ENCODE measurements at regions not wholly inside any gene's neighbourhood (a gene's known extent, or its start where the extent isn't known, plus 50 kb on each side); places are given as distances from the start of the nearest gene placed in this dataset.
"Not testable (repeated sequence)": the region's sequence is repeated elsewhere in the genome, so short reads cannot be mapped to it uniquely, and the experiment has no call there.

- Histone ChIP-seq H4K20me1 (ENCODE audit: insufficient read depth, poor library complexity, severe bottlenecking) (no peaks in the 10 kb centered on the region), H3K79me2 (no peaks in the 10 kb centered on the region), H3K4me2 (no peak overlapping the region), H3K4me1 (ENCODE audit: insufficient read depth) (no peaks in the 10 kb centered on the region), H3K27me3 (no peaks in the 10 kb centered on the region), H2AFZ (no peak overlapping the region), H3K9me3 (ENCODE audit: low read depth) (no peaks in the 10 kb centered on the region), H3K4me3 (no peak overlapping the region), H3K27ac (no peak overlapping the region), H3K9me2 (replicated peaks; ENCODE audit: insufficient read depth) (no peaks in the 10 kb centered on the region), H3K36me3 (replicated peaks; ENCODE audit: insufficient read depth, low read depth) (no peaks in the 10 kb centered on the region)
- WGBS (ENCODE audit: low lambda C conversion rate, missing lambda C conversion rate): 74% methylated on average over 5 of the region's 5 CpGs
- DNase-seq (ENCODE audit: low spot score): no peak
- TF ChIP-seq EZH2 (IDR thresholded peaks at IDR 0.05; ENCODE audit: borderline replicate concordance) (no peak), EZH2phosphoT487 (IDR thresholded peaks at IDR 0.05; ENCODE audit: low read depth, severe bottlenecking, unreplicated experiment) (no peak)
Measured at GRCh38 chr13:53447863-53448262, 419.2 kb downstream of the OLFM4 start.

DNA sequence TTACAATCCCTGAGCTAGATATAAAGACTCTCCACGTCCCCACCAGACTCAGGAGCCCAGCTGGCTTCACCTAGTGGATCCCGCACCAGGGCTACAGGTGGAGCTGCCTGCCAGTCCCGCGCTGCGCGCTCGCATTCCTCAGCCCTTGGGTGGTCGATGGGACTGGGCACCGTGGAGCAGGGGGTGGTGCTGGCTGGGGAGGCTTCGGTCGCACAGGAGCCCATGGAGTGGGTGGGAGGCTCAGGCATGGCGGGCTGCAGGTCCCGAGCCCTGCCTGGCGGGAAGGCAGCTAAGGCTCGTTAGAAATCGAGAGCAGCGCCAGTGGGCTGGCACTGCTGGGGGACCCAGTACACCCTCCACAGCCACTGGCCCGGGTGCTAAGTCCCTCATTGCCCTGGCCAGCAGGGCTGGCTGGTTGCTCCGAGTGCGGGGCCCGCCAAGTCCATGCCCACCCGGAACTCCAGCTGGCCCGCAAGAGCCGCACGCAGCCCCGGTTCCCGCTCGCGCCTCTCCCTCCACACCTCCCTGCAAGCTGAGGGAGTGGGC is 423.7 kb downstream of the OLFM4 start:
- H3K9me2 ChIP-seq (replicated peaks; ENCODE audit: insufficient read depth); H2AFZ ChIP-seq; H3K79me2 ChIP-seq; H3K4me3 ChIP-seq; DNase-seq (ENCODE audit: low spot score); H3K36me3 ChIP-seq (replicated peaks; ENCODE audit: insufficient read depth, low read depth); H3K4me2 ChIP-seq; H4K20me1 ChIP-seq (ENCODE audit: insufficient read depth, poor library complexity, severe bottlenecking); H3K27me3 ChIP-seq; H3K4me1 ChIP-seq (ENCODE audit: insufficient read depth); H3K9me3 ChIP-seq (ENCODE audit: low read depth); H3K27ac ChIP-seq: not testable (repeated sequence)
- 97% methylated on average over 29 of the region's 29 CpGs for WGBS (ENCODE audit: low lambda C conversion rate, missing lambda C conversion rate)

DNA sequence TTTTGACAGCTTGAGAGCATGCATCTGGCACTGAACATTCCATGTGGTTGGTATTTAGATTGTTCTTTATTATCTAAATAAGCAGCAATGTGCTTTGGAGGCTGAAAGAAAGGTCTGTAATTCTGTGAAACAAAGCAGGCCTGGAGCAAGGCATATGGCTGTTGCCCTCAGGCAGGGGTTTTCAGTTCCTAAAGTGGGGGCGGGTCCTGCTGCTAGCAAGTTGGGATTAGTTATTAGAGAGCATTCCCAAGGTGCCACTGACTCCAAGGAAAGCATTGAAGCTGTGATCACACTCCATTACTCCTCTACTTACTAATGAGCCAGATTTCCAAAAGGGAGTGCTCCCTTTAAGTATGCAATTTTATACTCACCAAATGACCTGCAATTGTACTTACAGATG is 432.2 kb downstream of the OLFM4 start:
- Histone ChIP-seq H3K9me3 (ENCODE audit: low read depth) (no peaks in the 10 kb centered on the region), H3K9me2 (replicated peaks; ENCODE audit: insufficient read depth) (no peaks in the 10 kb centered on the region), H3K4me2 (no peak overlapping the region), H3K79me2 (no peaks in the 10 kb centered on the region), H3K27ac (no peak overlapping the region), H3K4me3 (no peak overlapping the region), H4K20me1 (ENCODE audit: insufficient read depth, poor library complexity, severe bottlenecking) (no peaks in the 10 kb centered on the region), H3K27me3 (no peaks in the 10 kb centered on the region), H3K36me3 (replicated peaks; ENCODE audit: insufficient read depth, low read depth) (no peaks in the 10 kb centered on the region), H2AFZ (no peak overlapping the region), H3K4me1 (ENCODE audit: insufficient read depth) (no peaks in the 10 kb centered on the region)
- TF ChIP-seq EZH2phosphoT487 (IDR thresholded peaks at IDR 0.05; ENCODE audit: low read depth, severe bottlenecking, unreplicated experiment): no peak
- no peak for TF ChIP-seq EZH2 (IDR thresholded peaks at IDR 0.05; ENCODE audit: borderline replicate concordance)
- TF ChIP-seq CTCF (IDR thresholded peaks at IDR 0.05; ENCODE audit: poor library complexity): no peak
- WGBS (ENCODE audit: low lambda C conversion rate, missing lambda C conversion rate): 53% methylated on average over 1 of the region's 1 CpG
- no peak for DNase-seq (ENCODE audit: low spot score)

DNA sequence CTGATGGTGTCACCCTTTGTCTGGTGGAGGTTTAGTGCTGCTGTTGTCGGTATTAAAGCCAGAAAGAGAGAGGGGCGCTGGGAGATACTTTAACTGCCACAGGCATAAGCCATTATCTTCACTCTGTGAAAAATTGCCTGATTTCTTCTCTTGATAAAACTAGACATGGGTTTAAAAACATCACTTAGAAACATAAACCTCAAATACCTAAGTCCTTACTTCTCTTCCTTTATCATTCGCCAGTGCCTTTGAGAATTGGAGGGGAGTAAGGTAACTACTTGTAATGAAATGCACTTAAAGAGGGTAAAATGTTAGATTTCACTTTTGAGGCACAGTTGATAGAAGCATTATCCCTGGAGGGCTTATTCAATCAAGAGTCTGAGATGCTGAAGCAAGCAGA is 434.5 kb downstream of the OLFM4 start:
- Histone ChIP-seq H3K4me2 (no peak overlapping the region), H3K4me3 (no peak overlapping the region), H3K27me3 (no peaks in the 10 kb centered on the region), H3K9me3 (ENCODE audit: low read depth) (no peaks in the 10 kb centered on the region), H3K4me1 (ENCODE audit: insufficient read depth) (no peaks in the 10 kb centered on the region), H3K36me3 (replicated peaks; ENCODE audit: insufficient read depth, low read depth) (no peaks in the 10 kb centered on the region), H2AFZ (no peak overlapping the region), H3K27ac (no peak overlapping the region), H3K9me2 (replicated peaks; ENCODE audit: insufficient read depth) (no peaks in the 10 kb centered on the region), H4K20me1 (ENCODE audit: insufficient read depth, poor library complexity, severe bottlenecking) (no peaks in the 10 kb centered on the region), H3K79me2 (no peaks in the 10 kb centered on the region)
- TF ChIP-seq EZH2phosphoT487 (IDR thresholded peaks at IDR 0.05; ENCODE audit: low read depth, severe bottlenecking, unreplicated experiment): no peak
- TF ChIP-seq EZH2 (IDR thresholded peaks at IDR 0.05; ENCODE audit: borderline replicate concordance): no peak
- no peak for TF ChIP-seq CTCF (IDR thresholded peaks at IDR 0.05; ENCODE audit: poor library complexity)
- WGBS (ENCODE audit: low lambda C conversion rate, missing lambda C conversion rate): 33% methylated on average over 3 of the region's 3 CpGs
- no peak for DNase-seq (ENCODE audit: low spot score)
